ENCODE measurements at regions not wholly inside any gene's neighbourhood (a gene's known extent, or its start where the extent isn't known, plus 50 kb on each side); places are given as distances from the start of the nearest gene placed in this dataset.

DNA sequence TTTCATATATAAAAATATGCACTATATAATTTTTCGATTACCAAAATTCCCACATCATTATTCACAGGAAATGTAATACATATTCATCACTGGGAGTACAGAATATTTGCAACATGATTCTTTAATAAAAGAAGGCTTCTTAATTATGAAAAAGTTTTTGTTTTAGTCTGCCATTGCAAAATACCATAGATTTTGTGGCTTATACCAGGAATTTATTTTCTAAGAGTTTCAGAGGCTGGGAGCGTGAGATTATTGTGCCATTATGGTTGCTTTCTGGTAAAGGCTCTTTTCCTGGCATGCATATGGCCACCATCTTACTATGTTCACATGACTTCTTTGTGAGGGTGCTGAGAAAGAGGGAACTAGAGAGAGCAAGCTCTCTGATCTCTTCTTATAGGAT is 306.9 kb upstream of the ADGRB3 start:
- TF ChIP-seq, protein P1, sequence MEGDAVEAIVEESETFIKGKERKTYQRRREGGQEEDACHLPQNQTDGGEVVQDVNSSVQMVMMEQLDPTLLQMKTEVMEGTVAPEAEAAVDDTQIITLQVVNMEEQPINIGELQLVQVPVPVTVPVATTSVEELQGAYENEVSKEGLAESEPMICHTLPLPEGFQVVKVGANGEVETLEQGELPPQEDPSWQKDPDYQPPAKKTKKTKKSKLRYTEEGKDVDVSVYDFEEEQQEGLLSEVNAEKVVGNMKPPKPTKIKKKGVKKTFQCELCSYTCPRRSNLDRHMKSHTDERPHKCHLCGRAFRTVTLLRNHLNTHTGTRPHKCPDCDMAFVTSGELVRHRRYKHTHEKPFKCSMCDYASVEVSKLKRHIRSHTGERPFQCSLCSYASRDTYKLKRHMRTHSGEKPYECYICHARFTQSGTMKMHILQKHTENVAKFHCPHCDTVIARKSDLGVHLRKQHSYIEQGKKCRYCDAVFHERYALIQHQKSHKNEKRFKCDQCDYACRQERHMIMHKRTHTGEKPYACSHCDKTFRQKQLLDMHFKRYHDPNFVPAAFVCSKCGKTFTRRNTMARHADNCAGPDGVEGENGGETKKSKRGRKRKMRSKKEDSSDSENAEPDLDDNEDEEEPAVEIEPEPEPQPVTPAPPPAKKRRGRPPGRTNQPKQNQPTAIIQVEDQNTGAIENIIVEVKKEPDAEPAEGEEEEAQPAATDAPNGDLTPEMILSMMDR (IDR thresholded peaks at IDR 0.05; ENCODE audit: control extremely low read depth in 1 of 3, insufficient read depth in 1 of 3, low read depth in 1 of 3, low read length in 3 of 3): no peak
- TF ChIP-seq EZH2 (IDR thresholded peaks at IDR 0.05; ENCODE audit: low read depth, low read length, severe bottlenecking): no peak
- TF ChIP-seq JUN (IDR thresholded peaks at IDR 0.05; ENCODE audit: low read depth, low read length): no peak

All from H1 (cell line).